Breast epithelium (tissue), 3 donors: ENCODE measurements at regions not wholly inside any gene's neighbourhood (a gene's known extent, or its start where the extent isn't known, plus 50 kb on each side); places are given as distances from the start of the nearest gene placed in this dataset.

Experiments
- CTCF ChIP-seq, 3 donors: fragments of 450-650 bp; IDR thresholded peaks; one replicate each; pipeline ENCODE4 v1.5.1; 2016 to 2017; ENCODE audit warnings: antibody characterized with exemption in 3 of 3, mild to moderate bottlenecking in 3 of 3, moderate library complexity in 3 of 3
- POLR2A ChIP-seq: fragments of 450-650 bp; IDR thresholded peaks from one replicate; pipeline ENCODE4 v1.6.1; 2016; ENCODE audit warnings: antibody characterized with exemption, mild to moderate bottlenecking, moderate library complexity
- POLR2AphosphoS5 ChIP-seq, 3 donors: sonication (generic); formaldehyde crosslinking; IDR thresholded peaks; one replicate each; pipeline ENCODE4 v1.6.1; 2017; ENCODE audit warnings: antibody characterized with exemption in 3 of 3

DNA sequence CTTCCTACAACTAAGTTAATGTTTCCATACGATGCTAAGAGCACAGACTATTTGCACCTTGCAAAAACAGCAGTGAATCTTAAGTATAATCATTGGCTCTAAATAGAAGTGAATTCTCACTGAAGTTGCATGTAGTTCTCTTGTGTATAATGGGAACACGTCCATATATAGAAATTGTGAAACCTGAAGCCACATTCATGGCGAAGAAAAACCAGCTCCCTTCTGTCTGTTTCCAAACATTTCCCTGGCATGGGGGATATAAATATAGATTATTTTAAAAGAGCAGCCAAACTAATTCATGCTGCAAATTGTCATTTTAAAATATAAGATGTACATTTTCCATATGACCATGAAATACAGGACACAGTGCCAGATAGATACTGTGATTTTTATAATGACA is 71.1 kb downstream of the TRAM1L1 start:
- TF ChIP-seq CTCF (IDR thresholded peaks at IDR 0.05) = no peak
- no peak for TF ChIP-seq POLR2A
- no peak for TF ChIP-seq POLR2AphosphoS5 (IDR thresholded peaks at IDR 0.05)
